Hindlimb muscle (tissue), 1 donor: ENCODE measurements at regions not wholly inside any gene's neighbourhood (a gene's known extent, or its start where the extent isn't known, plus 50 kb on each side); places are given as distances from the start of the nearest gene placed in this dataset.
"Not testable (repeated sequence)": the region's sequence is repeated elsewhere in the genome, so short reads cannot be mapped to it uniquely, and the experiment has no call there.

ENCODE experiments used
- DNase-seq: peaks from one replicate; pipeline ENCODE4 v3.0.0-alpha.2; 2013

- DNase-seq, result no peak
These were observed 618.4 kb upstream of the NRP1 start for GRCh38 chr10:33952692-33953360.

- no peak for DNase-seq
These were observed 615.7 kb upstream of the NRP1 start for GRCh38 chr10:33950206-33950605.

DNA sequence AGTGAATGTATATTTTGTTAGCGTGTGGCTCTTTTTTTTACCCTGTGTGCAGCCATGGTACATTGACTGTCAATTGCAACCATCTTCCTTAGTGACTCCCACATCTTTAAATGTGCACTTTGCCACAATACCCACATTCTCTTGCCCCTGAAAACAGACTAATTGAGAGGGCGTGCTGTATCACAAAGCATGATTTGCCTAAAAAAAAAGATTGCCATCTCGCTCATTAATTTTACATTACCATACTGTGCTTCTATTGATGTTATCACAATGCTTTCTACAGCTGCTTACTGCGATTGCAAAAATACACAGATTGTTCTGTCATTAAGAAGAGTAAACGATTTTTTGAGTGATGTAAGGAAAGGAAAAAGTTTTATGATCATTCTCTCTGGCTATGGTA lies 613.1 kb upstream of the NRP1 start:
- DNase-seq, result no peak

DNA sequence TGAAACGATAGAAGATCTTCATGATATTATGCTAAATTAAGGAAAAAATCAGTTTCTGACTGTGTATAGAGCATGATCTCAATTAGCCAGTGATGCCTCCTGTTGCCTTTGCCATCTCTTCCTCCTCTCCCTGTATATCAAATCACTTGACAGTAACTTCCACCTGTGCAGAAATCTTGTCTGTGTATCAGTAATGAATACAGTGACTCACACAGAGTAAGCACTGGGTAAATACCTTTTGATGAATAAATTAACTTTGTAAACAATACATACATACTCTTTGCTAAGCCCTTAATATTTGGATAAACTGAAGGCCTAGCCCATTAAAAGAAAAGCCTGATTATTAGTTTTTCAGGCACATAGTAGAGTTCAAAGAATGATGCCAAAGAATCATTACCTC lies 610.6 kb upstream of the NRP1 start:
- DNase-seq, result no peak

GRCh38 chr10:33942508-33942907 lies 608.0 kb upstream of the NRP1 start:
- no peak for DNase-seq

GRCh38 chr10:33939892-33940291 lies 605.4 kb upstream of the NRP1 start:
- no peak for DNase-seq

DNA sequence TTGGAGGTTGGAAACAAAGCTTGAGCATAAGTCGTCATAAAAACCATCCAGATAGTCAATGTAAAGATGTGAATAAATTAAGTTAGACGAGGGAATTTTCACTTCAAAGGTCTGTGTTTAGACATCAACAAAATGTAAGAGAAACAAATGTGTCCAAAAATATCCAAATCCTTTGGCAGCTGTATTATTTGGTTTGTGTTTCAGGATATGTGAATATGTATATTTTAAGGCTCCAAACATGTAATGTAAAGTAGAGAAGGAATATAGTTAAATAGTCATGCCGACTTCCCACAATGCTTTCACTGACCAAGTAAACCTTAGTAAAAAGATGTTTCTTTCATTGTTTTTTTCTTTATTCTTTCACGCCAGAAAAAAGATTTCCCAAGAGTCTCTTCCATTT lies 604.9 kb upstream of the NRP1 start:
- DNase-seq, result no peak

- DNase-seq, result no peak
These were observed 603.5 kb upstream of the NRP1 start for GRCh38 chr10:33938001-33938400.

GRCh38 chr10:33937036-33937730 lies 602.7 kb upstream of the NRP1 start:
- no peak for DNase-seq

DNA sequence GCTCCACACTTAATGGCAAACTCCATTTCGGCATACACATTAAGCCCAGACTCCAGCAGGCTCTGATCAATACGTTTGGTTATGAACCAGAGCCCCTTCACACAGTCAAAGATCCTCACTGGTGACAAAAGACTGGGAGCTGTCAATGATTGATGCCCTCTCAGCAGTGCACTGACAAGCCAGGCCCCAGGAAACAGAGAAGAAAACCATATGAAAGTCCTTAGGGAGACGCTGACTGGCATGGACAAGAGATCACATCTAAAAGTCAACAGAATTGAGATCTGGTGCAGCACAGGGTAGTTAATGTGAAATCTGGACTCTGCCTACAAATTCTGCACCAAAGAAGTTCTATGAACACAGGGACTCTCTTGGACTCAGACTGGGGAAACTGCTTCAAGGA lies 600.9 kb upstream of the NRP1 start:
- DNase-seq, result no peak

GRCh38 chr10:33930079-33930478 lies 595.6 kb upstream of the NRP1 start:
- no peak for DNase-seq

DNA sequence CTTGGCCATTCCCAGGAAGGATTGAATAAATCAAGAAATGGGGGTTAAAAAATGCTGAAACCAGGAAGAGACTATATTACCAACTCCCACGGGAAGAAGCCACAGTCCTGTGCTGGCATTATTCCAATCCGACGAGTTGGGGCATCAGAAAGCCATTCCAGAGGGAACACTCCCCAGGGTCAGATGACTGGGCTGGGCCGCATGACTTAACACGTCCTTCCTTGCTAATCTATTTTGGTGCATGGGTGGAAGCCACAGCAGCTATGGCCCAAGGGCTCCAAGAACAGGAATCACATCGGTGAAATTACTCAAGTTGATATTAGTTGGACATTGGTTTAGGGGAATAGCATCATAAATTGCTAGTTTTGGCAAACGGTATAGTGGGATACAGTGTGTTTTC lies 592.9 kb upstream of the NRP1 start:
- DNase-seq, result no peak

DNA sequence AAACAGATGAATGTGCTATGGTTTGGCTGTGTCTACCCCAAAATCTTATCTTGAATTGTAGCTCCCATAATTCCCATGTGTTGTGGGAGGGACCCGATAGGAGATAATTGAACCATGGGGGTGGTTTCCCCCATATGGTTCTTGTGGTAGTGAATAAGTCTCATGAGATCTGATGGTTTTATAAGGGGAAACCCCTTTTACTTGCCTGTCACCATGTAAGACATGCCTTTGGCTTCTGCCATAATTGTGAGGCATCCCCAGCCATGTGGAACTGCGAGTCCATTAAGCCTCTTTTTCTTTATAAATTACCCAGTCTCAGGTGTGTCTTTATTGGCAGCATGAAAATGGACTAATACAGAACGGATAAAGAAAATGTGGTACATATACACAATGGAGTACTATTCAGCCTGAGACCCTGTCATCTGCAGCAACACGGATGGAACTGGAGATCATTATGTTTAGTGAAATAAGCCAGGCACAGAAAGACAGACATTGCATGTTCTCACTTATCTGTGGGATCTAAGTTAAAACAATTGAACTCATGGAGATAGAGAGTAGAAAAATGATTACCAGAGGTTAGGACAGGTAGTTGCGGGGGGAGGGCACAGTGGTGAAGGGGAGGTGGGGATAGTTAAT lies 587.6 kb upstream of the NRP1 start:
- no peak for DNase-seq

GRCh38 chr10:33920351-33920750 lies 585.9 kb upstream of the NRP1 start:
- DNase-seq, result no peak

GRCh38 chr10:33919244-33919643 lies 584.8 kb upstream of the NRP1 start:
- no peak for DNase-seq

- DNase-seq, result no peak
These were observed 582.8 kb upstream of the NRP1 start for GRCh38 chr10:33917069-33917780.

DNA sequence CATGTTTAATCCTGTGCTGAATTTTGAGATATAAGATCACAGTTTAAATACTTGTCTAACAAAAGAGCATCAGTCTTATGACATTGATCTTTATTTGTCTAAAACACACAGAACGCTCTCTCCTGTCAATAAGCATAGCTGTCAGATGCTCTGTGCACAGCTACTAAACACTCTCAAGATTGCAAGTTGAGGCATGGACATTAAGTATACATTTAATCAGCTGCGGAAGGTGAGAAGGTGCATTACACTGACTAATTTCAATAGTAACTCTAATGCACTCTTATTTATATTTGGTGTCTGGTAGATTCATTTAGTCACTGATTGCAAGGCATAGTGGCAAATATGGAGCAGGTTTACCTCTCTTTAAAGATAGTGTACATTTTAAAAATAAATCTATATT lies 580.3 kb upstream of the NRP1 start:
- no peak for DNase-seq

GRCh38 chr10:33913194-33913593 lies 578.7 kb upstream of the NRP1 start:
- DNase-seq, result no peak

GRCh38 chr10:33909476-33909875 lies 575.0 kb upstream of the NRP1 start:
- DNase-seq, result not testable (repeated sequence)

GRCh38 chr10:33901166-33901565 lies 566.7 kb upstream of the NRP1 start:
- DNase-seq, result no peak

DNA sequence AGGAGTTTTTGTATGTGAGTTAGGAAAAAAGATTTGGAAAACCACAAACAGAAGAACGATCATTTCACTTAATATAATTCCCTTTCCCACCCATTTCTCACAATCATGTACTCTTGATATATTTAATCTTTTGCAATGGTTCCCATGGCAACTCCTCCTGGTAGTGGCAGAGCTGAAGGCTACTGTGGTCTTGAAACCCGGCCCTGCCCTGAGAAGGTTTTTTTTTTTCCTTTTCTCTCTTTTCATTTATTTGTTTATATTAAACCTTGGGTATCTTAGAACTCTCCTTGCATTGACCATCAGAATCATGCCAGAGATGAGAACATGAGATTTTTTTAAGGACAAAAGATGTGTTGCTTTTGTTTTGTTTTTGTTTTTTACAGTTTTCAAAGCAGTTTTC lies 566.1 kb upstream of the NRP1 start:
- no peak for DNase-seq

DNA sequence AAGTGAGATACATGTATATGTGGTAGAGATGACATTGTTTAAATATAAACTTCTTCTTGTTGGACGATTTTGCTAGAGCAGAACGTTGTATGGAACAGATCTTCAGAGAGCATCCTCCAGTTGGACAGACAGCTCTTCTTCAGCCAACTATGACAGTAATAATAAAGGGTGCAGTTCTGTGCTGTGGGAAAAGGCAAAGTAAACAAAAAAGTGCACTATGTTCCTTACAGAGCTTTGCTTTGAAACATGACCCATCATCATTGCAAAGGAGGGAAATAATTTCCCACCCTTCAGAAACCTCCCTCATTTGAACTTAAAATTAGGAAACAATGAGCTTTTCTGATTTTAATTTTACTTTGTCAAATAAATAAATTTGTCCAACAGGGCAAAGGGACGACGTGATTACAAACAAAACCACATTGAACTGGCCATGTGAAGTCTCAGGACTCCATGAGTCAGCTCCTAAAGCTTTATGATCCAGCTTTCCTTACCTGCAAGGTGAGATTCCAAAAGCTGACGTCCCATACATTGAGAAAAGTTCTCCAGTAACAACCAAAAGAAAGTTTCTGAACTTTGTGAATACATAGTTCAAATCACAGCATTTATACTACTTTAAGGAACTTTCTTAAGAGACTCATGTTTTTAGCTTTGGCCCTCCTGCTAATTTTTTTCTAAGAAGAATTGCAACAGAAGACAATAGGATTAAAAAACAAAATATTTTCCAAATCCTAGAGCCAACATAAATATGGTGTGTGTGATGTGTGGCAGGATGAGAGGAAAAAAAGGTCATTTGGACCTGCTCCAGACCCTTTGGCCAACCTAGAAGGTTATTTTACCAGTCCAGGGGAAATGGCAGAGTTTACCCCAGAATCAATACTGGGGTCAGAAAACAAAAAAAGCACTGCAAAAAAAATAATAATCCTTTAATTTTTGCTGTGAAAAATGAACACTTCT lies 565.4 kb upstream of the NRP1 start:
- no peak for DNase-seq
